ENCODE measurements at regions not wholly inside any gene's neighbourhood (a gene's known extent, or its start where the extent isn't known, plus 50 kb on each side); places are given as distances from the start of the nearest gene placed in this dataset.

- H3K9me3 ChIP-seq, result no peaks in the 10 kb centered on the region
- no peak for TF ChIP-seq POLR2A (IDR thresholded peaks at IDR 0.05)
- no peak for TF ChIP-seq CTCF (IDR thresholded peaks at IDR 0.05)
- no peaks in the 10 kb centered on the region for H3K36me3 ChIP-seq
- no peaks in the 10 kb centered on the region for H3K27me3 ChIP-seq
- H3K4me1 ChIP-seq, result no peaks in the 10 kb centered on the region
- DNase-seq, result no peak
- H3K4me3 ChIP-seq, result no peak overlapping the region
- no peak overlapping the region for H3K27ac ChIP-seq
Observed at GRCh38 chr16:5735444-5735843, 637.8 kb upstream of the EEF2KMT start.

DNA sequence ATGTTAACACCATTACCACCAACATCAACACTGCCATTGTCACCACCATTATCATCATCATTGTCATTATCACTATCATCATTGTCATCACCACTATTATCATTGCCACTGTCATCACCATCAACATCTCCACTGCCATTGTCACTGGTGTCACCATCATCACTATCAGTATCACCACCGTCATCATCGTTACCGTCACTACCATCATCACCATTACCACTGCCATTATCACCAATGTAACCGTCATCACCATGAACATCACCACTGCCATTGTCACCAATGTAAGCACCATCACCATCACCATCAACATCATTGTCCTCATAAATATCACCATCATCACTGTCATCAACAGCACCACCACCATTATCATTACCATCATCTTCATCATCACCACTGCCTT lies 633.2 kb upstream of the EEF2KMT start:
- no peak overlapping the region for H3K4me3 ChIP-seq
- TF ChIP-seq POLR2A (IDR thresholded peaks at IDR 0.05) (no peak), CTCF (IDR thresholded peaks at IDR 0.05) (no peak)
- H3K27me3 ChIP-seq, result no peaks in the 10 kb centered on the region
- no peak overlapping the region for H3K27ac ChIP-seq
- DNase-seq, result no peak
- H3K36me3 ChIP-seq, result no peaks in the 10 kb centered on the region
- no peaks in the 10 kb centered on the region for H3K9me3 ChIP-seq
- no peaks in the 10 kb centered on the region for H3K4me1 ChIP-seq

DNA sequence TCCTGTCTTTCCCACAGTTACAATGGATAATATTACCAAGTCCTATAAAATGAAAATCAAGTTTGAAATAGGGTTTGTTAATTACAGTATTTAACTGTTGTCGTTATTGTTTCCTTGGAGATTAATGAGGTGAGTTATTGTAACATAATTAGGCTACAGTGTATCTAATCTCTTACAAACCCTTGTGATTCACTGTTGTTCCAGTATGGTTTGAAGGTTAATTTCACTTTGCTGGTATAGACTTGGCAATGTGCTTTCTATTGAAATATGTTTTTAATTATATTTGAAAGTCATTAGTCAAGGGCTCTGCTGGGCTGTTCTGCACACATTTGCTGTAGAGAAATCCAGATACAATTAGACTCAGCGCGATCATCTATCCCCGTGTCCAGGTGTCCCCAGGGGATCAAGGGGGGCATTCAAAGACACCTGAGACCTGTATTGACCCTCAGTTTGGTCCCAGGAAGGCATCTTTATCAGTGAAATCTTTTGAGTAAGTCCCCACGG lies 624.6 kb upstream of the EEF2KMT start:
- TF ChIP-seq POLR2A (IDR thresholded peaks at IDR 0.05) (no peak), CTCF (IDR thresholded peaks at IDR 0.05) (no peak)
- DNase-seq, result no peak
- H3K4me1 ChIP-seq, result no peaks in the 10 kb centered on the region
- no peak overlapping the region for H3K4me3 ChIP-seq
- H3K9me3 ChIP-seq, result no peaks in the 10 kb centered on the region
- no peaks in the 10 kb centered on the region for H3K27me3 ChIP-seq
- no peaks in the 10 kb centered on the region for H3K36me3 ChIP-seq
- H3K27ac ChIP-seq, result no peak overlapping the region

DNA sequence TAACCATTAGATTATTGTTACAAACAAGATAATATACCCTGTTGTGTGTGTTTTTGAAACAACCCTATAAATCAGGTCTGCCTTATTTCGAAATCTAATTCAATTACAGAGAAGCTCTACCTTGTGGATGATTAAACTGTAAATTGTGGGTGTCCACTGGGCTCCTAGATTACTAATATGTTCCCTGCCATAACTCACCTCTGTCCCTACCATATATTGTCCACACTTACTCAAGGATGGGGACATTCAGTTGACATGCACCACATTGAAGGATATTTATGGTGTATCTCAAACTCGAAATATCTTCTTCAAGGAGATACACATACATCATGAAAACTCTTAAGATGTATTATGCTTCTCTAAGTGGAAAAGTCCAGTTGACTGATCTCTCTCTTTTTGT lies 617.6 kb upstream of the EEF2KMT start:
- no peak overlapping the region for H3K27ac ChIP-seq
- no peaks in the 10 kb centered on the region for H3K36me3 ChIP-seq
- H3K4me3 ChIP-seq, result no peak overlapping the region
- no peaks in the 10 kb centered on the region for H3K4me1 ChIP-seq
- TF ChIP-seq CTCF (IDR thresholded peaks at IDR 0.05) (no peak), POLR2A (IDR thresholded peaks at IDR 0.05) (no peak)
- peaks cover 0 to 5% (median 0%) of the 10 kb centered on the region in 4 donors for H3K9me3 ChIP-seq
- DNase-seq, result no peak
- no peaks in the 10 kb centered on the region for H3K27me3 ChIP-seq

- Histone ChIP-seq H3K4me1 (no peaks in the 10 kb centered on the region), H3K27me3 (no peaks in the 10 kb centered on the region), H3K9me3 (peaks cover 0 to 5% (median 0%) of the 10 kb centered on the region in 4 donors), H3K36me3 (no peaks in the 10 kb centered on the region), H3K4me3 (no peak overlapping the region), H3K27ac (no peak overlapping the region)
- DNase-seq, result no peak
- TF ChIP-seq CTCF (IDR thresholded peaks at IDR 0.05), result no peak
- no peak for TF ChIP-seq POLR2A (IDR thresholded peaks at IDR 0.05)
Observed at GRCh38 chr16:5709889-5710288, 612.3 kb upstream of the EEF2KMT start.

DNA sequence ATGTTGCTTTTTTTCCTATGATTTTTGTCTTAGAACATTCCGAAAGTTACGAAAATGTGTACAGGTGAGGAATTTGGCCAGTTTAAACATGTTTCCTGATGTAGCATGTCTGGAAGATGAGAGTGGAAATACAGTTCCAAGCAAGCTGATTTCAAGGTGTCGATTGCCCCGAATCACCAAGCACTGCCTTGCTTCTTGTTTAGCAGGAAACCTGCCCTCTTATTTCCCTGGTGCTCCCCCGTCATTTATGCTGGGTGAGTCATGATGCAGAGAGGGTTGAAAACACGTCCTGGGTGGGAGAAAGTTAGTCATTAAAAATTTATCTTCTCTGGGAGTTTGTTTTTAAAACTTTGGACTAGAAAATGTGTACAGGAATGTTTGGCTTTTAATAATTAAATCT lies 608.6 kb upstream of the EEF2KMT start:
- no peak overlapping the region for H3K4me3 ChIP-seq
- no peaks in the 10 kb centered on the region for H3K9me3 ChIP-seq
- no peaks in the 10 kb centered on the region for H3K27me3 ChIP-seq
- DNase-seq, result no peak
- TF ChIP-seq POLR2A (IDR thresholded peaks at IDR 0.05) (no peak), CTCF (IDR thresholded peaks at IDR 0.05) (no peak)
- no peak overlapping the region for H3K27ac ChIP-seq
- no peaks in the 10 kb centered on the region for H3K4me1 ChIP-seq
- no peaks in the 10 kb centered on the region for H3K36me3 ChIP-seq
